Activated CD4-positive, alpha-beta T cell treated with anti-CD3 and anti-CD28 coated beads for 48 hours (primary cell): ENCODE measurements at regions not wholly inside any gene's neighbourhood (a gene's known extent, or its start where the extent isn't known, plus 50 kb on each side); places are given as distances from the start of the nearest gene placed in this dataset.

Experiments
- DNase-seq: peaks from one replicate; pipeline ENCODE4 v3.0.0-alpha.2; 2020

DNA sequence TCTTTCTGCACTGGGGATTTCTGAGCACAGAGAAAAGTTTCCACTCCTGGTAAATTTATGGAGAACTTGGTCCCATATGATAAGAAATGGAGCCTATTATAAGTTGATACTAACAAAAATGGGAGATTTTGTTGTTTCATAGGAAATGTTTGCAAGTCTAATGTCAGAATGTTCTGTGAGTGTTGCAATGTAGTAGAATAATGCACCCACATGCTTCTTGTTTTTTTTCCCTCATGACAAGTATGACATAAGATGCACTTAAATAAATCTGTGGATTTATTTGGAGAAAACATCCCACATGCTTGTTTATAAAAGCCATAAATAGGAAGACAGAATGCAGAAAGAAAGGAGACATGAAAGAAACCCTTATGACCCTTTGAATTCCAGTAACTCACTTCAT lies 50.8 kb upstream of the KCNJ6 start:
- no peak for DNase-seq

DNA sequence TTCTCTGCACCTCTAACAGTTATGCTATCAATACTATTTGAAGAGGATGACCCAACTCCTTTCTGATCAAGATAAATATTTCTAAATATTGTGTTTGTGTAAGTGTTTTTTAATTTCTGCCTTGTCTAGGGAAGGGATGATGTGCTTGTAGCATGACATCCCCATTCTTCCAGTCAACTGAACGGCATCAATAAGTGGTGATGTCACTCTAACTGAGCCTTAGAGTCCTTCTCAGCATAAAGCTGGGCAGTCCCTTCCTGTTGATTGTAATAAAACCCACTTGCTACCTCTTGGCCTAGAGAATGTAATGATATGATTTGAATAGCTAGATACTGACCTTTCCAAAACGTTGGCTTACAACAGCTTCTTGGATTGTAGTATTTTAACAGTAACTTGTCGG lies 52.5 kb upstream of the KCNJ6 start:
- DNase-seq = no peak

DNA sequence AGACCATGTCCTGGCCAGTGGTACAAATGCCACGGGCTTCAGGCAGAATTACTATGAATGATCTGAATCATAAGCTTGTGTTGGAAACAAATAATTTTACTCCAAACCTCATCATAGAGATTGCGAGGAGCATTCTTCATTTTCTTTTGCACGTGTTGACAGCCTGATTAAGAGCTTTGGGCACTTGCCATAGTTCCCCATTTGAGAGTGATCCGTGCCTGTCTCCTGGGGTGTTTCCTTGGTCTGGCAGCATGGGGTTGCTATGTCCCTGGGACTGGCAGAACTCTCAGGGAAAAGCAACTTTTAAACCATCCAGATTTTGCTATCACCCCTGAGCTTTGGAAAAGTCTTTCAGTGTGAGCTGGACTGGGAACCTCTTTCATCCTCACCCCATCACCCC lies 54.3 kb upstream of the KCNJ6 start:
- DNase-seq = no peak

DNA sequence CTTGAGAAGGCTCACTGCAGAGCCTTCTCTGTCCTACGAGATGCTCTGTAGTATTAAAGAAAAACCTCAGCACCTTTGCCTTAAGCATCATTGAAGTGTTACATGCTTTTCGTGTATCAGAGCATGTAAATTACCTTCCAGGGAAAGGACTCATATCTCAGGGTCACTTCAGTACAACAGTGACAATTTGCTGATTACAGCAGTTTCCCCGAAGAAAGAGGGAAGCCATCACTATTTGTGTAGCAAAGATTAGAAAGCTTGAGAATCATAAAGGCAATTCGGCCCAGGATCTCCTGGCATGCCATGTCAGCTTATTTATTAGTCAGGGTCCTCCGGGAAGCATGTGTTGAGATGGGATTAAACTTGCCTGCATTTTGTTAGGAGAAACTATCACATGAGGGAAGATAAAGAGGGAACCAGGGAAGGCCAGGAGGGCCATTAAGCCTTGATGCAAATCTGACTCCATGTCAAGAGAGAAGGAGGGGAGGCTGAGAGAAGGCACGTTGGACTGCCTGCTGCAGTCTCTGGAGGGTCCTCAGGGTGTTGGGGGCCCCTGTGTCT lies 55.2 kb upstream of the KCNJ6 start:
- no peak for DNase-seq

DNA sequence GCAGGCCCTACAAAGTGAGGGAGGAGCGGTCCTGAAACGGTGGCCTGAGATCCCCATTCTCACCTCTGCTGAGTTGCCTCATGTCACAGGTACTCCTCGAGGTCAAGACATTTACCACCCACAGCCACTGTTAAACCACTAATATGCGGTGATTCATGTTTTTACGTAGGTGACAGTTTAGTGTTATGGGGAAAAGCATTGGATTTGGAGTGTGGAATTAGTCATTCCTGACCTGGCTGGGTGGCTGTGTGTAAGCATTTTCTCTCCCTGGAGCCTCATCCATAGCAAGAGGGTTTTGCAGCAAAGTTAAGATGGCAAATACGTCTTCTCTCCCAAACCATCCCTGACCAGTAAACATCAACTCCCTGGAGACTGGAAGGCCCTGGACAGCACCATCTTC lies 57.8 kb upstream of the KCNJ6 start:
- no peak for DNase-seq

DNA sequence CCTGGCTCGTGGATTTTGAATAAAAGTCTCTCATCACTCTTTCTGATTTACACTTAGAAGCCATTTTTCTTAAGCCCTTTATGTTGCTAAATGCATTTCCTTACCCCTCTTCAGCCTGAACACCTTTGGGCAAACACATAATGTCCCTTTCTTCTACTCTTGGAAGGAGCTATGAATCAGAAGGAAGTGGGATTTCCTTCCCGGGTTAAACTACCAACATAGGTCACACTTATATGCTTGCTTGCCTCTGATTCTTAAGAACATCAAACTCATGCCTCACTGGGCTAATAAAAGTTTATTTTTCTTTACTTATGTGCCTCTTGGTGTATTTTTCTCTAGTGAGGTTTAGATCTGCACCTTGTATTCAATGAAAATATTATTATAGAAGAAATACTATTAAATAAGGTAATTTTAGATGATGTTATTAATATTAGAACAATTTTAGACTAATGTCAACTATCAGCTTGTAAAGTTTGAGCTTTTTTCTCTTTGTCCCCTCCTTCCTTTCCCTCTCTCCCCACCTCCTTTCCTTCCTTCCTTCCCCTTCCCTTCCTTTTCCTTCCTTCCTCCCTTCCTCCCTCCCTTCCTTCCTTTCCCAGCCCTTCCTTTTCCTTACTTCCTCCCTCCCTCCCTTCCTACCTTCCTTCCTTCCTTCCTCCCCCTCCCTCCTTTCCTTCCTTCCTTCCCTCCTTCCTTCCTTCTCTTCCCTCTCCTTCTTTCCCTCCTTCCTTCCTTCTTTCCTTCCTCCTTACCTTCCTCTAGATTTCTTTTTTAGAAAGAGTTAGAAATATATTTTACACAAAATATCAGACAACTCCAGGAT lies 66.5 kb upstream of the KCNJ6 start:
- no peak for DNase-seq

DNA sequence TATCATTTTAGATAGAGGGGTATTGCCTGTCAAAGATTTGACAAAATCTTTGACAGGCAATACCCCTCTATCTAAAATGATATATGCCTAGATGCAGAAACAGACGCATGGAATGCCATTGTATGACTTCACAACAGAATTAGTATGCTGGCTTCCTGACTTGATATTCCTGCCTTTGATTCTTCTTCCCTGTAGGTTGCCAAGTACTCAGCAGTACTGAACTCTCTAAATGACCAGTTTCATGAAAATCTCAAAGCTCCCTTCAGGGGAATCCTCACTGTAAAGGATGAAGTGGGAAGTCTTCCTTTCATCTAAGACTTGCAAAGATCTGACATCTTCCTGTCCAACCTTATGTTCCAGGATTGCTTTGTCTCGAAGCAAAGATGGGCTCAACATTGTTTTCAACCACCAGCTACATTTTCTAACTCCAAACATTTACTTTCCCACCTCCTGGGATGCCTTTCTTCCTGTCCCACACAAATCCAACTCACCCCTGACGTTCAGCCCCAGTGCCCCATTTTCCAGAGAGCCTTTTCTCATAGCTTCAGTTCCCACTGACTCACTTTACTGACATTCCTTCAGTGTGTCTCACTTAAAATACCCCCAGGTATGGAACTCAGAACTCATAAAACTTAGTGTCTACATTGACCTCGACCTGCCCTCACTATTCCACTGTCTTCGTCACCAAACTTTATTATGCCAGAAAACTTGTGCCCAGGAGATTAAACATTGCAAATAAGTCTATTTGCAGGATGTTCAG lies 67.3 kb upstream of the KCNJ6 start:
- no peak for DNase-seq

DNA sequence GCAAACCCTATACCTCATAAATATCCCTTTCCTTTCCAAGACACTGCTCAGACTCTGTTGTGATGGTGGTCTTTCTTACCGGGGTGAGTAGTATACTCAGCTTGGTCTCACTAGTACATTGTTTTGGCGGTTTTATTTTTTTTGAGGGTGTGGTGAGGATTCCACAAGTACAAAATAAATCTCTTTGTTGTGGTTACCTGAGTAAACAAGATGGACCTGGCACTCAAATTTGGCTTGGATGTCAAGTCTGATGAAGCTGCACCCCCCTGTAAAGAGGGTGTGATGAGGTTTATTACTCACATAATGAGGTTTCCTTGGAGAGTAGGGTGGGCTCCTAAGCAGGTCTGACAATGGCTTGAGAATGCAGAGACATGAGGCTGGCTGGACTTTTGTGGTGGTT lies 68.2 kb upstream of the KCNJ6 start:
- DNase-seq = no peak

DNA sequence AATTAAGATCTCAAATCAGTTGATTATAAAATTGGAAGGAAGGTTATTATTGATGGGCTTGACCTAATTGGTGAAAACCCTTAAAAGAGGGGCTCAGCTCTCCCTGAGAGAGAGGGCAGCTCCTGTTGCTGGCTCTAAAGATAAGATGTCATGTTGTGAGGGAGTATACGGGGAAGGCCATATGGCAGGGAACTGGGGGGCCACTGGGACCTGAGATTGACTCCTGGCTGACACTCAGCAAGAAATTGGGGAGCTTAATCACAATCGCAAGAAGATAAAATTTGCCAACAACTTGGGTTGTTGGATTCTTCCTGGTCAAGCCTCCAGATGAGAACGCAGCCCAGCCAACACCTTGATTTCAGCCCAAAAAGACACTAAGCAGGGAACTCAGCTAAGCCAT lies 69.7 kb upstream of the KCNJ6 start:
- DNase-seq = no peak

DNA sequence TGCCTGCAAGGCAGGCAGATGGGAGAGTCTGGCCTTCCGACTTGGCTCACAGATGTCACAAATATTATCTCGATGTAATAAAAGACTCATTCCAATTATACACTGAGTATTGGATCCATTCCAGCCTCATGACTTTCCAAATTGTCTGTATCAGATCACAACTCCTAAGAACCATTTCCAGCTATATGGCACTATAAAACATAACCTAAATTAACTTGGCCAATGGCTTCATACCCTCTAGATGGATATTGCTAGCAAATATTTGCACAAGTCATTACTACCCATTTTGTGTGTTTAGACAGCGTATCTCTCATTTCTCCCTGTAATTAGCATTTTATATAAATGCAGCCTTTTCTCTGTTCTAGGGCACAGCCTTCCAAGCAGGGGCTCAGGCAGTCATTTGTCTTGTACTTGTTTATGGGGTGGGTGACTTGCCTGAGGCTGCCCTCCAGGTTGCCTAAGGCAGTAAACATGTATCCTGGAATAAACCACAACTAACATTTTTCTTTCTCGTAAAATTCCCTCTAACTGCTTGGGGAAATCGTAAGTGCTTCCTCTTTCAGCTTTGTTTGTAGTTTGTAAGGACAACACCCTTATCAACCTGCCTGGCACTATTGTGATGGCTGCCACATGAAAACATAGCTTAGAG lies 70.6 kb upstream of the KCNJ6 start:
- DNase-seq = no peak

DNA sequence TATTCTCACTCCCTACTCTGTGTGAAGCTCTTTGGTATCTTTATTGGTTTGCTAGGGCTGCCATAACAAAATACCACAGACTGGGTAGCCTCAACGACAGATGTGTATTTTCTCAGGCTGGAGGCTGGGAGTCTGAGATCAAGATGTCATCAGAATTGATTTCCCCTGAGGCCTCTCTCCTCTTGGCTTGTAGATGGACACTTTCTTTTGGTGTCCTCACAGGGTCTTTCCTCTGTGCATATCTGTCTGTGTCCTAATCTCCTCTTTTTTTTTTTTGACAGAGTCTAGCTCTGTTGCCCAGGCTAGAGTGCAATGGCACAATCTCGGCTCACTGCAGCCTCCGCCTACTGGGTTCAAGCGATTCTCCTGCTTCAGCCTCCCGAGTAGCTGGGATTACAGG lies 71.4 kb upstream of the KCNJ6 start:
- no peak for DNase-seq

DNA sequence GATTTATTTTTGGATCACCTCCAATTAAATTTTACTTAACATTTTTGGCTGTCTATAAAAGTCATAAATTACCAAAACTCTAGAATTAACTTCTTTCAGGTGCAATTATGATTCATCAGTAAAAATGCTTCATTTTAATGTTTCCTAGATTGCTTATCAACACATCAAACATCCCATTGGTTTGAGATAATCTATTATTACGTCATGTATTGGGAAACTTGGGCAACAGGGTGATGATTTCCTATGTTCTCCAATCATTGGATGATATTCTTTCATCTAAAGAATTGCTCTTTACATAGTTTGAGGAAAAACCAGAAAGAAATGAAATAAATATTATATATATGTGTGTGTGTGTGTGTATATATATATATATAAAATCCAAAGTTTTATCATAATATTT lies 76.8 kb upstream of the KCNJ6 start:
- no peak for DNase-seq

DNA sequence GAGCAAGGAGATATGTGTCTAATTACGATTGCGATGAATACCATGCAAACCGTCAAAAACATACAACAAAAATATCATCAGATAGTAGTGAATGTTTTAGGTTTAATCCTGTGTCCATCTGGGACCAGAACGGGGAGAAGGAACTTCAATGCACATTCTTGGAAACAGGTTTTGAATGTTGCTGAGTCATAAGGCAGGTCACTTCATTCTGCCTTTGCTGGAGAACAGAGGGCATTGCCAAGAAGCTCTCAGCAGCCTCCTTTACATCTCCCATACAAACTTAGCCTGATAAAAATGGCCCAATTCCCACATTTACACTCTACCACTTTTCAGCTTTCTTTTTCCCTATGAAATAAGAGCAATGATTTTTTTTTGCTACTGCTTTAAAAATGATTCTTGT lies 78.0 kb upstream of the KCNJ6 start:
- no peak for DNase-seq

DNA sequence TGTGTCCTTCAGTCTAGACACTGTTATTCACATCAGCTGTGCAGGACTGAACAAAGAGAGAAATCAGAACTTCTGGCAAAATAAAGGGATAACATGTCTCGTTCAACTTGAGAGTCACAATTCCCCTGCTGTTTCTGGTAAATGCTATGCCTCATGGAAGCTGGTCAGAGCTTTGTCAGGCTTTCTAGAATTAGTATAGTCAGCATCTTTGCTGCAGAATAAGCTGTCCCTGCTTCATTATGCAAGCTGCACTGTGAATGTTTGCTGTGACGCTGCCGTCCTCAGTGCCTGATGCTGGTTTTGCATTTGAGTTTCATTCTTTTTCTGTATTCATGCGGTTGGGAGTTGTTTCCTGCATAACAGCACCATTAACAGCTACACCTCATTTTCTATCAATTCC lies 96.4 kb upstream of the KCNJ6 start:
- no peak for DNase-seq

DNA sequence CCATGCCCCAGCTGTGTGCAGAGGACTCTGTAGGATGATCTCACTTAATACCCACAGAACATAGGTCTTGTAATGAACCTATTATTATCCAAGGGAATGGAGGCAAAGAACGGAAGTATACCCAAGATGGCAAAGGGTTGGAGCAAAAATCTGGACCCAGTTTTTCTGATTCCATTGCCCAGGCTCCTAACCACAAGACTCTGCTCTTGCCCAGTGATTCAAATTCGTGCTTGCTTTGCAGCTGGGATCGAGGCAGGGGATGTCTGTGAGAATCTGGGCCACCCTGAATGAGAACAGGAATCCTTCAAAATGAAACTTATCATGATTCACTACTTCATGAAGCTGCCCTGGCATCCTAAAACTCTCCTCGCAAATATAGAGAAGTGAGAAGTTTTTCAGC lies 97.5 kb upstream of the KCNJ6 start:
- DNase-seq = no peak

DNA sequence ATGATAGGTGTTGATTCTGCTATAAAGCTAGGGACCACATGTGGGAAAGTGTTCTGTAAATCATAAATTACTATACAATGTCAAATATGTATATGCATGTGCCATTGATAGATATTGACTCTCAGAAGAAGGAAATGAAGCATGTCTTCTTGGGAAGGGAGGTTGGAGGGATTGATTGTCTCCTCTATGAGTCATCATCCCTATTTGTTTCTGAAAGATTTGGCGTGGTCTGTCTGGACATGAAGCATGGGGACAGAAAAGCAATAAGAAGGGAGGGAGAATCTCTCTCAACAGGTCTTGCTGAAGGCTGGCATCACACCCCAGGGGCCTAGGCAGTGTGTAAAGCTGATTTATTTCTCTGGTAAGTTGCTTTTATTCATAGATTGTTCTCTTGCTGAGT lies 98.0 kb upstream of the KCNJ6 start:
- no peak for DNase-seq

DNA sequence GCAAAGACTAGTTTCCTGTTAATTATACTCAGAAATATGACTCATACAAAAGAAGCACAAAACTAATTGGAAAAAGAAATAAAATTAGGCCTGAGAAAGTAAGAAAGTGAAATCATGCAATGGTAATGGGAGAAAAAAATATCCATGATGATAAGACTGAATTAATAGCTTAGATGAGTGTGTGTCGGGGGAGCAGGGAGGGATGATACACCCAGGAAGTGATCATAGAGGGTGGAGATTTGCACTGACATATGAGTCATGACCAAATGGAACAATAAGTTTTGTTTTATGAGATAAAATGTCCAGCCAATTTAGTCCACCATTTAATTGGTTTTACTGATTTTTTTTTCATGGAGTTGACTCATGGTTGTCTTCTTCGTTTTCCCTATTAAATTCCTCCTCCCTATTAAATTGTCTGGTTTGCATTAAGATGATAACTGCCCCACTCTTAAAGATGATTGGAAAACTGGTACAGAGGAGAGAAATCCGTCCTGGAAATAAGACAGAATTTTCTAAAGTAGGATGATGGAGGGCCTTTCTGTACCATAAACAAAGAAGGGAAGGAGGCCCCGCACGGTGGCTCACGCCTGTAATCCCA lies 111.7 kb upstream of the KCNJ6 start:
- no peak for DNase-seq

DNA sequence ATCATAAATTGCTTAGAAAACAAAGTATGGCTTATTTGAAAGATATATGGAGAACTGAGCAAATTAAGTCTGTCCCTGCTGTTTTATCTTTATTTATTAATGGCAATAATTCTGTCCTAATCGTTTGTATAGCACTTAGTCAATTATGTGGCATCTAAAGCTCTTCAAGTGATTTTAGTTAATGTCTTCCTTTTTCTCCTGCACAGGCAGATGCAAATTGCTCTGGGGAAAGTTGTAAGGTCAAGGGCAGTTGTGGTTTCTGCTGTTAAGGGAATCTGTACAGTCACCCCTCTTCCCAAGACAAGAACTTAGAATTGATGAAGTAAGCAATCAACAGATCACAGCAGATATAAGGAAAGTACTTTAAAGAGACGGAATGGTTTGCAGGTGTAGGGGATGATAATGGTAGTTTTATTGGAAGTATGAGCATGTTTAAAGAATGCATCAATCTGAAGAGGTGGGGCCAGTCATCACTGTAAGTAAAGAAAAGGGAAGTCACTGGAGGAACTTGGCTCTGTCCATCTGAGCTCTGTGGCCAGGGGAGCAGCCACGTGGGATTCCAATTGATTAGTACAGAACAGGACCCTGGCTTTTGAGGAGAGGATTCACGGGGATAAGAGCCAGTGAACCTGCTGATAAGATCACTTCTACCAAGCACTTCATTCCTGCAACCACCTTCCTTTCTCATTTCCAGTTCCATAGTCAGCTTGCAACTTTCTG lies 116.0 kb upstream of the KCNJ6 start:
- DNase-seq = no peak

DNA sequence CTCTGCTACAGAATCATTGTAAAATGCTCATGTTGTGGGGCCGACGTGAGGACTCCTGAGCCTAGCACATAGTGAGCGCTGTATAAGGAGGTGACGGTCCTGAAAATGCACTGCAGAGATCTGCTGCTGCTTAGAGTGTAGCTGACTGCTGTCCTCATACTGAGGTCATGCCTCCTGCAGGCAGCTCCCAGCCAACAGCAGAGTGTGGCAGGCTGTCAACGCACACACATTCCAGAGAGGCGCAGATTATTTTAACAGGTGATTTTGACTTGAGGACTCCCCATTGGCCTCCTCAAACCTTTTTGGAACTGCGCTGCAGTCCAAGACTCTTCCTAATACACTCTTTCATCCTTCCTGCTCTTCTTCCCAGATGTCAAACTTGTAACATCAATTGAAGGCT lies 119.8 kb upstream of the KCNJ6 start:
- no peak for DNase-seq

DNA sequence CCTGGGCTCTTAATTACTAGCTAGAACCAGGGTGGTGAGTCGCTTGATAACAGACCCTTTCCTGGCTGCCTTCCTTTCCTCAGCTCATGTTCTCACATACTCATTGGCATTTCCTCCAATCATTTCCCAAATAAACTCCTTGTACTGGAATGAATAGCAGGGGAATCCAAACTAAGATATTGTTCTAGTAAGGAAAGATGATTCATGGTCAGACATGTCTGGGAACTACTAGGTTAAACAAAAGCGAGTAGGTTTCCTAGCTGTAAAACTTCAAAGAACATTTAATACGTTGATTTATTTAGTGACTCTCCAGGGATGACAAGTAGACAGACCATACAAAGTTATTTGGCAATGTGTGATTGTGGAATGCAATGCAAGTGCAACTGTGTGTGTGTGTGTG lies 121.2 kb upstream of the KCNJ6 start:
- no peak for DNase-seq

DNA sequence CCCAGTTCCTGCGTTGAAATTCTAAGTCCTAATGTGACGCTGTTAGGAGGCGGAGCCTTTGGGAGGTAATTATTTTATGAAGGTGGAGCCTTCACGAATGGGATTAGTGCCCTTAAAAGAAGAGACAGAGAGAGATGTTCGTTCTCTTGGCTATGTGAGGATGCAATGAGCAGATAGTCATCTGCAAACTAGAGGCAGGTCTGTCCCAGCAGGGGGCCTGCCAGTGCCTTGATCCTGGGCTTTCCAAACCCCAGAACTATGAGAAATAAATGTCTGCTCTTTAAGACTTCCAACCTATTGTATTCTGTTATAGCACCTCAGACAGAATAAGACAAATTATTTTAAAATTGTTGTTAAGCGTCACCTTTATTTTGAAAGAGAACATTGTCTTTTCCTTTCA lies 123.1 kb upstream of the KCNJ6 start:
- DNase-seq = no peak

DNA sequence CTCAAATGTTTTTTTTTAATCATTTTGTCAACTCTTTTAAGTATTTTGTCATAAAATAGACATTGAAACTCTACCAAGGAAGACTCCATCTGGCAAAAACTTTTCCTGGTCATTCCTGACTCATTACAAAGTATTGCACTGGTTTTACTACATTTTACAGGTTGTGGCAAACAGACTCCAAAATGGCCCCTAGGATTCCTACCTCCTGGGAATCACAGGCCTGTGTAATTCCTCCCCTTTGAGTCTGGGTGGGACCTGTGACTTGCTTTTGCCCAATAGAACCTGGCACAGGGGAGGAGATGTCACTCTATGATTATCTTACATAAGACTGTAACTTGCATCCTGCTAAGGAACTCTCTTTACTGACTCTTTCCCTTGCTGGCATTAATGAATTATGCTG lies 123.6 kb upstream of the KCNJ6 start:
- no peak for DNase-seq

DNA sequence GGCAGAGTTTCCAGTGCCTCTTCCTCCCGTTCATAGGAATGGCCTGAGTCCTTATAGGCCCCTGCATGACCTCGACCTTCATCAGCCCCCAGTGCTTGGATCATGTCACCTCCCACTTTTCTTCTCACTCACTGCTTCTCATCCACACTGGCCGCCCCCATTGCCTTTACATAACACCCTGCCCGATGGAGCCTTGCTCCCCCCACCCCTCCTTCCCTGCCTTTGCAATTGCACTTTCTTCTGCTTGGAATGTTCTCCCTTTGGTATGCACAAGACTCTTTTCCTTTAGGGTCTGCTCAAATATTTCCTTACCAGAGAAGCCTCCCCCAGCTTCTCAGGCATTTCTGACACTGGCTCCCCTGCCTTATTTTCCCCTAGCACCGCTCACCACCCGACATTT lies 125.2 kb upstream of the KCNJ6 start:
- no peak for DNase-seq
